ENCODE measurements at regions not wholly inside any gene's neighbourhood (a gene's known extent, or its start where the extent isn't known, plus 50 kb on each side); places are given as distances from the start of the nearest gene placed in this dataset.
"Not testable (repeated sequence)": the region's sequence is repeated elsewhere in the genome, so short reads cannot be mapped to it uniquely, and the experiment has no call there.

DNA sequence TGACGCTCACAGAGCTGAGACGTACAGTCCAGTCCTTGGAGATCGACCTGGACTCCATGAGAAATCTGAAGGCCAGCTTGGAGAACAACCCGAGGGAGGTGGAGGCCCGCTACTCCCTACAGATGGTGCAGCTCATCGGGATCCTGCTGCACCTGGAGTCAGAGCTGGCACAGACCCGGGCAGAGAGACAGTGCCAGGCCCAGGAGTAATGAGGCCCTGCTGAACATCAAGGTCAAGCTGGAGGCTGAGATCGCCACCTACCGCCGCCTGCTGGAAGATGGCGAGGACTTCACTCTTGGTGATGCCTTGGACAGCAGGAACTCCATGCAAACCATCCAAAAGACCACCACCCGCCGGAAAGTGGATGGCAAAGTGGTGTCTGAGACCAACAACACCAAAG is 681.4 kb downstream of the PCDH11X start:
- TF ChIP-seq CTCF (conservative IDR thresholded peaks at IDR 0.05): 0 out of 2 replicates have a peak, but pooled peaks have one; percentile 5
- not testable (repeated sequence) for TF ChIP-seq ZFX (IDR thresholded peaks at IDR 0.05)

All from C4-2B (cell line).